Immature natural killer cell (primary cell): ENCODE measurements at regions not wholly inside any gene's neighbourhood (a gene's known extent, or its start where the extent isn't known, plus 50 kb on each side); places are given as distances from the start of the nearest gene placed in this dataset.

ENCODE experiments used
- DNase-seq, 3 donors: peaks; one replicate each; pipeline ENCODE4 v3.0.0; 2022; ENCODE audit warnings: mixed read lengths in 1 of 3
- H3K27ac Mint-ChIP-seq, 6 donors: one replicate each; pipeline ENCODE4 v1.8.0; 2020; ENCODE audit warnings: mixed read lengths in 6 of 6, mild to moderate bottlenecking in 5 of 6, inconsistent platforms in 4 of 6, moderate library complexity in 3 of 6
- H3K27me3 Mint-ChIP-seq, 3 donors: one replicate each; pipeline ENCODE4 v1.8.0; 2020 to 2021; ENCODE audit warnings: low read depth in 3 of 3, mild to moderate bottlenecking in 3 of 3, mixed read lengths in 3 of 3, moderate library complexity in 3 of 3, inconsistent platforms in 1 of 3
- H3K36me3 Mint-ChIP-seq, 3 donors: one replicate each; pipeline ENCODE4 v1.8.0; 2020; ENCODE audit warnings: mixed read lengths in 3 of 3, inconsistent platforms in 2 of 3, mild to moderate bottlenecking in 2 of 3
- H3K4me1 Mint-ChIP-seq, 2 donors: one replicate each; pipeline ENCODE4 v1.8.0; 2020; ENCODE audit warnings: inconsistent platforms in 2 of 2, mild to moderate bottlenecking in 2 of 2, mixed read lengths in 2 of 2, moderate library complexity in 1 of 2
- H3K4me3 Mint-ChIP-seq, 5 donors: one replicate each; pipeline ENCODE4 v1.8.0; 2020; ENCODE audit warnings: mild to moderate bottlenecking in 5 of 5, mixed read lengths in 5 of 5, inconsistent platforms in 3 of 5, moderate library complexity in 3 of 5
- H3K9me3 Mint-ChIP-seq, 6 donors: one replicate each; pipeline ENCODE4 v1.8.0; 2020; ENCODE audit warnings: mild to moderate bottlenecking in 6 of 6, mixed read lengths in 6 of 6, inconsistent platforms in 4 of 6, moderate library complexity in 3 of 6

DNA sequence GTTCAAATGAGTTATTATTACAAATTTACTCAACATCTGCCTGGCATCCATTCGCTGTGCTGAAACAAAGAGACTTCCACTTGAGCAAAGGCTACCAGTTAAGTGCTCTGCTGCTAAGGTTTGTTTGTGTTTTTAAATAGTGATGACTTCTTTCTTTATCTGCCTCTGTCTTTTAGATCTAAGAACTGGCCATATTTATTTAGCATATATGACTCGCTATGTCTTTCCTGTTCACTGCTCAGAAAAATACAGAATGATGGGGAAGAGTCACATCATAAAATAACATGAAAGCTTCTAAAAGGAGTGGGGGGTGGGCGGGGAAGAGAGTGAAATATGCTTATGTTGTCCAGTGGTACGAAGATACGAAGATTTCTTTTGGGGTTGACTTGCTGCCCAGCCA is 322.2 kb downstream of the GPAT3 start:
- Mint-ChIP-seq H3K27ac (no peak overlapping the region), H3K4me1 (no peaks in the 10 kb centered on the region), H3K9me3 (peaks cover 0 to 4% (median under 1%) of the 10 kb centered on the region in 6 donors), H3K4me3 (no peak overlapping the region), H3K36me3 (no peaks in the 10 kb centered on the region), H3K27me3 (peaks cover 0 to 2% (median 0%) of the 10 kb centered on the region in 3 donors)
- no peak for DNase-seq

DNA sequence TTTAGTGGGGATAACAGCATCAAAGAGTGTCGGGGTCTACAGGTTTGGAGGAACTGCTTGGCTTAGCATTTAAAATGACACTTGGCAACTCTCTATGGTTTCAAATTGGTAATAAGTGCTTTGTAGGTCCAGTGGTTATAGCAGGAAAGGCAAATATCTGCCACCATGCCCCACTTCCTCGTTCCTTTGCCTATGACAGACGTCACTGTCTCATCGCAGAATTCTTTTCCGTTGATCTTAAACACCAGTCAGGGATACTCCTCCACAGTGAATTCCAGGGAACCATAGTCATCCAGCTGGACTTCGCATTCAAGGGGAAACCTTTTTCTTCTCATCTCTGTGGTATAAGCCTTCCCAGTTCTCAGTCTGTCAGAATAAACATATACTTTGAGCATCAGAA is 319.1 kb downstream of the GPAT3 start:
- no peak overlapping the region for H3K4me3 Mint-ChIP-seq
- no peak for DNase-seq
- H3K9me3 Mint-ChIP-seq, result peaks cover 0 to 2% (median under 1%) of the 10 kb centered on the region in 6 donors
- no peaks in the 10 kb centered on the region for H3K36me3 Mint-ChIP-seq
- peaks cover 0 to 2% (median 0%) of the 10 kb centered on the region in 3 donors for H3K27me3 Mint-ChIP-seq
- no peak overlapping the region for H3K27ac Mint-ChIP-seq
- no peaks in the 10 kb centered on the region for H3K4me1 Mint-ChIP-seq

DNA sequence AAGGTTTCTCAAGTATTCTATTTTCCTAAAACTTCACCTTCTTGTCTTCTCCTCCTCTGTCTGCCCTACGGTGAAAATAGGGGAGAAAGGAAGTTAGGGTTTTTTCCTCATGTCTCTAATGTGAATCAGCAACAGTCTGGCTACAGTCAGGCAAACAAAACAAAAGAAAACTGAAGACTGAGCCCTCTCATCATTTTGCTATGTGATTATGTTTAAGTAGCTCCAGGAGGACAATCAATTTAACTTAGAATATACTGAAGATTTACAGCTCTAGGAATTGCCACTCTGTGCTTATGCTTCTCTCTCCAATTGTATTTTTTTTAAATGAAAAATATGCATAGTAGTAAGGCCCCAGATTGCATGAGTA is 316.2 kb downstream of the GPAT3 start:
- Mint-ChIP-seq H3K27me3 (peaks cover 0 to 2% (median 0%) of the 10 kb centered on the region in 3 donors), H3K9me3 (peaks cover 0 to 2% (median under 1%) of the 10 kb centered on the region in 6 donors), H3K27ac (no peak overlapping the region), H3K4me3 (no peak overlapping the region), H3K4me1 (no peaks in the 10 kb centered on the region), H3K36me3 (no peaks in the 10 kb centered on the region)
- no peak for DNase-seq

DNA sequence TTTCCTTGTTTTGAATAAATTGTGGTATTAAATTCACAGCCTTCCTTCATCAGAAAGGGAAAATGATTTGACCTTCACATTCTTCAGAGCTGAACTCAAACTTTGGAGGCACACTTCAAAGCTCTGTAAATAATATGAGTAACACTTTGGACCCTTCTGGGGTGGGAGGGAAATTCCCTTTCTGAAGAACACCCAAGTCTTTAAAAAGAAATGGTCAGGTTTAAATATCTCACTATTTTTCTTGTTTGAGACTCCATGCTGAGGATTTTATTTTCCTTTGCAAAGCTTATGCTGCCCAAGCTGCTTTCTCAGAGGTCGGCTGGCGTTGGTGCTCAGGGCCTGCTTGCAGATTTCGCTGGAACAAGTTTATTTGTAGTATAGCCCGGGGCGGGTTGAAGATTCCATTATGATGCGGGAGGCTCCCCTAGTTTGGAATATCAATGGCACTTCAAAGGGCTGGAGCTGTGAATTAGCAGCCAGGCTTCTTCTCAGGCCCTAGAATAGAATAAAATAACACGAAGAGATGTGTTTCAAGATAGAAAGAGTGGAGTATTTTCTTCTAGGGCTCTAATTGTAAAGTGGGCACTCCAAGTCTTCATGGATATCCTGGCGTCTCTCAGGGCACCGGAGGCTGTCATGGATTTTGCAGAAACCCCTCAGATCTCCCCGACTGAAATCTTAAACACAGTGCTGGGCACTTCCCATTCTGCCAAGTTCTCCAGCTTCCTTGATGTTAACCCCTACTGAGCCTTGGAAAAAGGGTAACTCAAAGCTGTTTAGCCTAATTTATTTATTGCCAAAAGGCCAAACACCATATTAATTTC is 315.6 kb downstream of the GPAT3 start:
- H3K9me3 Mint-ChIP-seq, result peaks cover 0 to 4% (median under 1%) of the 10 kb centered on the region in 6 donors
- H3K4me3 Mint-ChIP-seq, result no peak overlapping the region
- no peaks in the 10 kb centered on the region for H3K4me1 Mint-ChIP-seq
- DNase-seq, result no peak
- H3K27me3 Mint-ChIP-seq, result peaks cover 0 to 2% (median 0%) of the 10 kb centered on the region in 3 donors
- H3K36me3 Mint-ChIP-seq, result no peaks in the 10 kb centered on the region
- H3K27ac Mint-ChIP-seq, result no peak overlapping the region

DNA sequence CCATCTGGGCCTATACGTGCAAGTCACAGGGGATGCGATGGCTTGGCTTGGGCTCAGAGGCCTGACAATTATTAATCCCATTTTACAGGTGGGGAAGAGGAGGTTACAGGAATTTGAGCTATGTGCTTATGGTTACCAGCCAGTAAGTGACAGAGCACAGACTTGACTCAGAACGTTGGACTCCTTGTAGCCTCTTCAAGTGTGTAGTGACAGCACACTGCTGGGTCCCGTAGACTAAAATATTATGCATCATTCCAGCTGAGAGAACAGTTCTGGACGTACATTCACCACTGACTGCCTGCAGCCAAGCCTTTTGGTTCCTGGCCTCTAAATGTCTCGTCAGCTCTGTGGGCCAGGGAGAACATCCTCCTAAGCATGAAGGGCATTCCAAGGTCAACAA is 314.5 kb downstream of the GPAT3 start:
- Mint-ChIP-seq H3K4me3 (no peak overlapping the region), H3K4me1 (no peaks in the 10 kb centered on the region), H3K27me3 (peaks cover 0 to under 1% (median 0%) of the 10 kb centered on the region in 3 donors), H3K36me3 (no peaks in the 10 kb centered on the region), H3K9me3 (peaks cover 0 to 4% (median 0%) of the 10 kb centered on the region in 6 donors), H3K27ac (no peak overlapping the region)
- DNase-seq, result no peak

DNA sequence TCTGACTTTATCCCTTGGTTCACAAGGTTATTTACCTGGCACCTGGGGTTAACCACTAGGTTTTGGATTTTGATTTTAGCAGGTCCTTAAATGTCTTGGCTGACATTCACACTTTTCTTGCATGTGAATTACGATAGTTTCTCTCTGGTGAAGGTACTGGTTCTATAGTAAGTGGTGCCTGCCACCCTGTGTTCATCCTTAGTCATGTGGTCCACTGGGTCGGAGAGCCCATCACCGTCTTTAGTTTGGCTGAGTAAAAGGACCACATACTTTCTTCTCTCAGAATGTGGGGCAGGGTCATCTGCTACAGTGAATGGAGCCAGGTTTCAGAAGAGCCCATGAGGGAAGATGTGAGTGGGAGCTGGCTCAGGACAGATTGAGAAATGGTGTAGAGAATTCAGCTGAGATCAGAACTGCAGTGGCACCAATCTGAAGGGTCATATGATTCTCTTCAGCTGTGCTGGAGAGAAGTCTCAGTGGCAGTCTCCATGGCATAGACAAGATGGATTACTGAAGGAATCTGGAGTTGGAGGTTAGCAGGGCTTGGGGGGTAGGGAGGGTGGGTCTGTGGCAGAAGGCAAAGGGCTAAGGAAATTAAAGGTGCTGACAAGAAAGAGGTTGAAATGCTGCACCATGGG is 310.4 kb downstream of the GPAT3 start:
- DNase-seq, result no peak
- Mint-ChIP-seq H3K4me1 (no peaks in the 10 kb centered on the region), H3K27me3 (no peaks in the 10 kb centered on the region), H3K9me3 (peaks cover 0 to 3% (median 0%) of the 10 kb centered on the region in 6 donors), H3K36me3 (no peaks in the 10 kb centered on the region), H3K4me3 (no peak overlapping the region), H3K27ac (no peak overlapping the region)

DNA sequence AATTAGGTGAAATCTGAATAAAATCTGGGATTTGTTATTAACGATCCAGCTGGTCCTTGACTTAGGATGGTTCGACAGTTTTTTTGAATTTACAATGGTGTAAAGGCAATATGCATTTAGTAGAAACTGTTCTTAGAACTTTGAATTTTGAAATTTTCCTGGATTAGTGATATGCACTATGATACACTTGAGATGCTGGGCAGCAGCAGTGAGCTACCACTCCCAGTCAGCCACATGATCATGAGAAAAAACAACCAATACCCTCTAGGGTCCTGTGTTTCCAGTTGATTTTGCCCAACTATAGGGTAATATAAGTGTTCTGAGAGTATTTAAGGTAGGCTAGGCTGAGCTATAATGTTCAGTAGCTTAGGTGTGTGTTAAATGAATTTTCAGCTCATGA is 303.7 kb downstream of the GPAT3 start:
- Mint-ChIP-seq H3K4me3 (no peak overlapping the region), H3K4me1 (no peaks in the 10 kb centered on the region), H3K36me3 (no peaks in the 10 kb centered on the region), H3K27me3 (peaks cover 0 to 2% (median 0%) of the 10 kb centered on the region in 3 donors), H3K27ac (no peak overlapping the region), H3K9me3 (peaks cover 0 to 3% (median under 1%) of the 10 kb centered on the region in 6 donors)
- no peak for DNase-seq

DNA sequence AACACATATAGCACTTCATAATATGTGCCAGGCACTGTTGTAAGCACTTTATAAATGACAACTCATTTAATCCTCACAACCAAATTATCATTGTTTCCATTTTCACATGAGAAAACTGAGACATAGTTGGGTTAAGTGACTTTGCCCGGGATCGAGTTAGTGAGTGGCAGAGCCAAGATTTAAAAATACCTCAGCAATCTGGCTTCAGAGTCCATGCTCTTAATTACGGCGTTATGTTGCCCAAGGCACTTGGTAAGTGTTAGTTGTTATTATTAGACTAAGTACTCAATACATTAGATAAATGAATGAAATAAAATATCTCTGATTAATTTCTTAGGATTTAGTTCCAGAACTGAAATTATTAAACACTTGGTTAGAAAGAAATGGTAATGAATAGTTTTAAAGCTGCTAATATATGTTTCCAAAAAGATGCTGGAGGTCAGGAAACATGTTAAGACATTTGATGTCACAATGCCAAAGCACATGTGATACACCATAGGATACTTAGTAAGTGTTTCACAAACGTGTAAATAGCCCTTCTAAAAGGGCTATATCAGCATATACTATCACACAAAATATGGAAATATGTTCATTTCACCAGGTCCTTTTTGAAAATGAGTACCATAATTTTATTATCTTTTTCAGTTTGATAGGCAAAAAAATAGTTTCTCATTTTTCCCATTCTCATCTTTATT is 301.9 kb downstream of the GPAT3 start:
- no peaks in the 10 kb centered on the region for H3K4me1 Mint-ChIP-seq
- no peak for DNase-seq

DNA sequence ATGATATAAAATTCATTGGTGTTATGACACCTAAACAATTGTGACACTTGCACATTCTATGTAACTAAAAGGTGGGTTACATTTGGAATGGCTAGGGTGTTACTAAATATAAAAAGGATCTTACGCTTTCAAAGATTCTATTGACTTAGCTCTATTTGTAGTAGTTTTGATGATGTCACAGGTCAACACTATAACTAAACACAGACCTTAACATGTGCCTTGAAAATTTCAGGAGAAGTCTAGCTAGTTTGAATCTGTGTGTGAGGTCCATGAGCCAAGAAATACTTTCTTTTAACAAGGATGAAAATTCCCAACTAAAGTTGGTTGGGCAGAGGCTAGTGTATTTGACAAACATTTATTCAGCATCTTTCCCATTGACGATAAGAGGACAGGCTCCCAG is 298.0 kb downstream of the GPAT3 start:
- no peak for DNase-seq
- Mint-ChIP-seq H3K4me1 (no peaks in the 10 kb centered on the region), H3K9me3 (peaks cover 0 to 10% (median under 1%) of the 10 kb centered on the region in 6 donors), H3K27me3 (peaks cover 0 to 2% (median 0%) of the 10 kb centered on the region in 3 donors), H3K36me3 (no peaks in the 10 kb centered on the region), H3K4me3 (no peak overlapping the region), H3K27ac (no peak overlapping the region)

More for the DNA sequence above, 301.9 kb downstream of the GPAT3 start:
- Mint-ChIP-seq H3K27me3 (peaks cover 0 to 2% (median 0%) of the 10 kb centered on the region in 3 donors), H3K4me3 (no peak overlapping the region), H3K9me3 (peaks cover 0 to 8% (median under 1%) of the 10 kb centered on the region in 6 donors), H3K27ac (no peak overlapping the region), H3K36me3 (no peaks in the 10 kb centered on the region)

DNA sequence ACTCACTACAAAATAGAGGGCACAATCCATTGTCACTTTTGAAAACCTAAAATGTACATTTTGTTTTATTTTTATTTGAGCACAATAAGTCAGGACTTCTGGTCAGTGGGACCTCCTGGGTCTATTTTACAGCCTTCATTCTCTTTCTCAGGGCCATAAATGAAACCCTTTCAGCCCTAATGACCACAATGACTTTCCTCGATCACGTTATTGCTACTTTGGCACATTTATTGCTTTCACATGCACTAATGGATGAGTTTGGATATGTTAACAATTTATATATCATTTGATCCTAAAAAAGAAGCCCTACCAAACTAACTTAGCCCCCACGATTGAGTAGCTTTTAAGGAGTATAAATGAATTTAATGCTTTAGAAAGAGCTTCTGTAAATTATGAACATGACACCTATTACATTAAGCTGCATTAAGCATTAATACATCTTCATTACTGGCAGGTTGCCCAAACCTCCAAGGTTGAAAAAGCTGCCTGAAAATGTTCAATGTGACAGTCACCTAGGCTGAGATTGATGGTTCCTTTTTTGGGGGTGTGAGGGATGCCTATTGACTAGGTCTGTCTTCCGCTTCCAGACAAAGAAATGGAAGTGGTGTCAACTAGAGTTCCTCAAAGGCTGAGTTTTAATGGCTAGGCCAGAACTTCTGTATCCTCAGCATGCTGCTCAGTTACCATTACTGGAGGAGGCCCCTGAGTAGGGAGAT is 296.4 kb downstream of the GPAT3 start:
- Mint-ChIP-seq H3K9me3 (peaks cover 0 to 10% (median 2%) of the 10 kb centered on the region in 6 donors), H3K36me3 (no peaks in the 10 kb centered on the region), H3K4me1 (no peaks in the 10 kb centered on the region), H3K4me3 (no peak overlapping the region), H3K27ac (no peak overlapping the region), H3K27me3 (no peaks in the 10 kb centered on the region)
- no peak for DNase-seq

DNA sequence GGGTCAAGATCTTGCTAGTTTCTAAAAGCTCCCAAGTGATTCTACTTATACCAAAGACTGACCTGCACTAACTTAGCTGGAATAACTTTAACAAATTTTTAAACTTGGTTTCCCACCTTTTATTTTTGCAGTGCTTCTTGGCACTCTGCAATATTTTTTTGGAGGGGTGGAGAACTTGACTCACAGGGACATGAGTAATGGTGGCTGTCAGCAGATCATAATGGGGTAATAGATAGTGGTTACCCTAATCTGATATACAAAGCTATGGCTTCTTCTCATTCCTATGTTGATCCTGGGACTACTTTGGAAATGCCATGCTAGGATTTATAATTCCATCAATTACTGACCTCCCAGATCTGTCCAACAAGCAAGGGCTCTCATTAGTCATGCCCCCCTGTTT is 295.7 kb downstream of the GPAT3 start:
- no peak overlapping the region for H3K4me3 Mint-ChIP-seq
- peaks cover 0 to 10% (median 2%) of the 10 kb centered on the region in 6 donors for H3K9me3 Mint-ChIP-seq
- H3K27me3 Mint-ChIP-seq, result no peaks in the 10 kb centered on the region
- H3K4me1 Mint-ChIP-seq, result no peaks in the 10 kb centered on the region
- no peak overlapping the region for H3K27ac Mint-ChIP-seq
- no peak for DNase-seq
- H3K36me3 Mint-ChIP-seq, result no peaks in the 10 kb centered on the region

DNA sequence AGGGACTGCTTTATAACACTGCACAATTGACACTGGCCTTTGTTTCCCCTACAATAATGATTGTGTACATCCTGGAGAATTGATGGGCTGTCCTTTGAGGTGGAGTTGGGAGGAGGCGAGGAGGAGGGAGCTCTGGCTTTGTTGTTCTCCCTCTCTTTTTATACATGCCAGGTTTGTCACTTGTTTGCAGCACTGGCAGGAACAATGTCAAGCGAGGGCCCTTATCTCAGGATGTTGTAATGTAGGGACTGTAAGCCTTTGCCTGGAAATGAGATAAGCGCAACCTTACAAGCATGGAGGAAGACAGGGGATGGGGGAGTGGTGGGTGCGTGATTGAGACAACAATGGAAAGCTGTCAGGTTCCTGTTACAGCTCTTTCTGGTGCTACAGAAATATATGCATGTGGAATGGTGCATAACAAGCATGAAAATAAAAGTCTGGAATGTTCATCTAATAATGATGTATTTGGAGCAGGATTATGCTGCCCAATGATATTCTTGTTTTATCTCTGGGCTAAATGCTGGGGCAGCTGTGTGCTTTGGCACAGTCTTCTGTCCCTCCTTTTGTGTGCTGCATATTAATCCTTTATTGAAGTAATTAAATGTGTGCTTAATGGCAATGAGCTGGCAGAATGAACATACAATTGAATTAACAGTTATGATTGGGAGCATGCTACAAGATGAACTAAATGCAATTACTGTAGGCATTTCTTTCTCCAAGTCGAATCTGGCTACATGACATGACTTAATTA is 294.4 kb downstream of the GPAT3 start:
- Mint-ChIP-seq H3K27ac (no peak overlapping the region), H3K4me1 (no peaks in the 10 kb centered on the region), H3K36me3 (no peaks in the 10 kb centered on the region), H3K9me3 (peaks cover 0 to 12% (median 4%) of the 10 kb centered on the region in 6 donors), H3K27me3 (no peaks in the 10 kb centered on the region), H3K4me3 (no peak overlapping the region)
- DNase-seq, result no peak

DNA sequence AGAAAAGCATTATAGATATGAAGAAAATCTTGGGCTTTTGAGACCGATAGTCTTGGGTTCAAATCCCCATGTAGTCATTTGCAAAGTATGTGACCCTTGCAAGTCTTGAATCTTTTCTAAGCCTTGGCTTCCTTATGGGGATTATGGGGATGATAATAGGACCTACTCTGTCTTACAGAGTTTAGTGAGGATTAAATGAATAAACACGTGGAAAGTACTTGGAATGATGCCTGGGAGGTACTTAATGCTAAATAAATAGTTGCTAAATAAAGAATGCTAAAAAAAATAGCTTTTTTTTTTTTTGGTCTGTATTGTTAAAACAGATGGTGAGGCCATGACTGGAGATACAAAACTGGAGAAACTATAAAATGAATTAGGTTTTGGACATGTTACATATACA is 292.7 kb downstream of the GPAT3 start:
- no peak overlapping the region for H3K27ac Mint-ChIP-seq
- H3K27me3 Mint-ChIP-seq, result peaks cover 0 to 1% (median 0%) of the 10 kb centered on the region in 3 donors
- H3K9me3 Mint-ChIP-seq, result peaks cover 0 to 10% (median 4%) of the 10 kb centered on the region in 6 donors
- no peaks in the 10 kb centered on the region for H3K4me1 Mint-ChIP-seq
- H3K36me3 Mint-ChIP-seq, result no peaks in the 10 kb centered on the region
- DNase-seq, result no peak
- H3K4me3 Mint-ChIP-seq, result no peak overlapping the region
